Heart left ventricle (tissue), 16 donors: ENCODE measurements at regions not wholly inside any gene's neighbourhood (a gene's known extent, or its start where the extent isn't known, plus 50 kb on each side); places are given as distances from the start of the nearest gene placed in this dataset.

ENCODE experiments used
- ATAC-seq, 4 donors: fragments of 200-7000 bp; cut with Tn5 transposase; one replicate each; pipeline ENCODE4 v1.9.1; 2020 to 2022; ENCODE audit warnings: moderate library complexity in 4 of 4, mild to moderate bottlenecking in 3 of 4, moderate number of reproducible peaks in 1 of 4
- DNase-seq, 5 donors: peaks; one replicate each; pipeline ENCODE4 v3.0.0-alpha.2; 2020
- H3K27ac ChIP-seq, 12 donors: fragments of 200-600 bp; sonication (generic) in 4 of 12; one replicate each; pipeline versions ENCODE4 v1.5.0 to v1.8.0; 2016 to 2022; ENCODE audit warnings: mild to moderate bottlenecking in 2 of 12
- H3K27me3 ChIP-seq, 9 donors: fragments of 200-600 bp; sonication (generic) in 2 of 9; one replicate each; pipeline versions ENCODE4 v1.5.1 to v1.8.0; 2016 to 2022; ENCODE audit warnings: mild to moderate bottlenecking in 3 of 9
- H3K36me3 ChIP-seq, 9 donors: fragments of 200-600 bp; sonication (generic) in 2 of 9; one replicate each; pipeline versions ENCODE4 v1.5.0 to v1.8.0; 2018 to 2022; ENCODE audit warnings: mild to moderate bottlenecking in 2 of 9
- H3K4me1 ChIP-seq, 12 donors: fragments of 200-600 bp; sonication (generic) in 4 of 12; one replicate each; pipeline versions ENCODE4 v1.5.0 to v1.8.0; 2016 to 2022; ENCODE audit warnings: mild to moderate bottlenecking in 3 of 12
- H3K4me3 ChIP-seq, 12 donors: fragments of 200-600 bp; sonication (generic) in 4 of 12; one replicate each; pipeline versions ENCODE4 v1.5.0 to v1.8.0; 2017 to 2022; ENCODE audit warnings: mild to moderate bottlenecking in 9 of 12, moderate library complexity in 4 of 12
- H3K9me3 ChIP-seq, 12 donors: fragments of 200-600 bp; sonication (generic) in 4 of 12; one replicate each; pipeline versions ENCODE4 v1.5.0 to v1.8.0; 2016 to 2022; ENCODE audit warnings: mild to moderate bottlenecking in 1 of 12
- CTCF ChIP-seq, 12 donors: fragments of 200-600 bp; sonication (generic) in 4 of 12; IDR thresholded peaks; one replicate each; pipeline versions ENCODE4 v1.5.0 to v1.8.0; 2018 to 2022; ENCODE audit warnings: antibody characterized with exemption in 12 of 12, mild to moderate bottlenecking in 5 of 12
- POLR2A ChIP-seq, 2 donors: fragments of 450-650 bp; IDR thresholded peaks; one replicate each; pipeline ENCODE4 v1.6.1; 2017; ENCODE audit warnings: antibody characterized with exemption in 2 of 2, mild to moderate bottlenecking in 2 of 2, moderate library complexity in 2 of 2
- WGBS, 4 donors: extraction: QIAGEN DNeasy Blood & Tissue Kit in 2 of 4; methylation state at CpG; one replicate each; pipeline versions ENCODE4 v1.1.5 to v1.1.7; 2013 to 2018; 5-methylcytosine and 5-hydroxymethylcytosine counted together
- intact Hi-C, 10 donors: fragments of 100-400 bp; cut with DNase I; formaldehyde crosslinking; loops; one replicate each; pipeline versions ENCODE4 v1.11.1 to v1.14.2; 2022
- donor health status: ischemic (EF 13 %, LVEDD 7.1; RV severe dilation, severe dysfunction).
- donor health status: healthy with polysubstance abuse.
- donor health status: DM: no; HTN: yes; CAD: no.
- donor health status: DM: no; HTN: no; CAD: no.
- donor health status: ischemic (EF 25% LVEDD 6.9; RV normal size, moderate dysfunction).
- donor health status: ischemic (EF 25% LVEDD 5.7; RV mildly dilated, moderate dysfunction).
- donor health status: healthy.
- donor health status: DM: yes; HTN: yes; CAD: no.
- donor health status: ischemic (EF 35%, LVEDD 5.7; RV mildly dilated, moderate dysfunction).
- donor health status: nonischemic (EF 11% LVEDD 7.7; RV severe dilation, severe dysfunction).
- donor health status: DM: yes; HTN: yes; CAD: no.
- donor health status: PGD.
- donor health status: ischemic (EF 29% LVEDD 5.4; RV normal size, mild dysfunction).
- donor health status: nonischemic (EF 23%, LVEDD 6.1; RV moderate dilation, normal function).

GRCh38 chr18:75928706-75929105 is 501.2 kb upstream of the SMIM21 start:
- intact Hi-C loops, result no loop called here
- WGBS, 4 donors, result 81 to 85% (median 83%) methylated on average over 2 of the region's 2 CpGs

DNA sequence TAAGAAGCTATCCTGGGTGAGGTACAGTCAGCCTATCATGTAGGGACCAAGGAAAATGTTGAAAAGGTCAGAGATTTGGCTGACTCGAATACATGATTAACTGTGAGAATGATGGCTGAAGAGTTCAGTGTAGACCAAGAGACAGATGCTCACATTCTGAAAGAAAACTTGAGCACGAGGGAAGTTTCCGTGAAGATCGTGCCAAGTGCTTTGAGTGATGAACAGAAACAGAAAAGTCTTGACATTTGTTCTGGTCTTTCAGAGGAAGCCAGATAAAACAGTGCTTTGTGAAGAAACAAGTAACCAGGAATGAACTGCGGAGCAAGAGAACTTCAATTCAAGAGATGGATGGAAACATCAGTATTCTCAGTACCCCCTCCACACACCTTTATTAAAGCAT is 500.3 kb upstream of the SMIM21 start:
- no peak overlapping the region for H3K4me3 ChIP-seq
- TF ChIP-seq POLR2A (IDR thresholded peaks at IDR 0.05) (no peak), CTCF (IDR thresholded peaks at IDR 0.05) (no peak)
- 69 to 78% (median 78%) methylated on average over 5 of the region's 5 CpGs for WGBS, 4 donors
- ATAC-seq, result no peak
- intact Hi-C loops, result no loop called here
- no peaks in the 10 kb centered on the region for H3K27me3 ChIP-seq
- H3K9me3 ChIP-seq, result no peaks in the 10 kb centered on the region
- DNase-seq, result no peak
- peaks cover 0 to 9% (median 0%) of the 10 kb centered on the region in 12 donors for H3K4me1 ChIP-seq
- no peaks in the 10 kb centered on the region for H3K36me3 ChIP-seq
- H3K27ac ChIP-seq, result no peak overlapping the region

More at GRCh38 chr18:75928706-75929105, 501.2 kb upstream of the SMIM21 start:
- Histone ChIP-seq H3K4me1 (peaks cover 0 to 2% (median 0%) of the 10 kb centered on the region in 12 donors), H3K9me3 (no peaks in the 10 kb centered on the region), H3K27ac (no peak overlapping the region), H3K27me3 (no peaks in the 10 kb centered on the region), H3K36me3 (no peaks in the 10 kb centered on the region), H3K4me3 (no peak overlapping the region)
- DNase-seq (no peak), ATAC-seq (no peak)
- TF ChIP-seq POLR2A (IDR thresholded peaks at IDR 0.05) (no peak), CTCF (IDR thresholded peaks at IDR 0.05) (no peak)

DNA sequence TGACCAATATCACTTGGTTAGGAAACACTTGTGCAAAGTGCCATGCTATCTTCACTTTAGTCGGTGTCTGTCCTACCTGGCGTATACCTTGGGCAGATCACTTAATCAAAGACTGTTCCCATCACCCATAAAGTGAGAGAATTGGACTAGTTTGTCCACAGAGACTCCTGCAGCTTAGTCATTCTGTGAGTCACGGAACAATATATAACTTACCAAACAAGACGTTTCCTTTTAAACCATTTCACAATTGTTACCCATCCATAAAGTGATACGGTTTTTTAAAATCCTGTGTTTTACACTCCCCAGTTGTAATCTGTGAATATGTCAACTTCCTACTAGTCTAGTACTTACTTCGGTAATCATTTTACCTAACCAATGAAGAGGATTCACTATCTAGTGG is 499.3 kb upstream of the SMIM21 start:
- DNase-seq, result no peak
- intact Hi-C loops, result no loop called here

GRCh38 chr18:75923169-75923568 is 495.7 kb upstream of the SMIM21 start:
- TF ChIP-seq CTCF (IDR thresholded peaks at IDR 0.05), result no peak
- no peak for TF ChIP-seq POLR2A (IDR thresholded peaks at IDR 0.05)
- Histone ChIP-seq H3K36me3 (no peaks in the 10 kb centered on the region), H3K4me3 (no peak overlapping the region), H3K27ac (peak overlapping the region in 4 of 12 donors; percentile 13 to 52 (median 34)), H3K27me3 (no peaks in the 10 kb centered on the region), H3K9me3 (no peaks in the 10 kb centered on the region), H3K4me1 (peaks cover 0 to 12% (median 0%) of the 10 kb centered on the region in 12 donors)
- 21 to 33% (median 23%) methylated on average over 4 of the region's 4 CpGs for WGBS, 4 donors
- intact Hi-C loops, result loop anchor here in 1 of 10 donors (5.0 kb wide), 1 partner anchor 41 kb away; no protein-coding TSS in a partner anchor
- DNase-seq (peak in 4 of 5 donors; percentile 80 to 91 (median 86)), ATAC-seq (peak; percentile 98 to 100 (median 100))

More for the DNA sequence above, 499.3 kb upstream of the SMIM21 start:
- H3K27ac ChIP-seq, result no peak overlapping the region
- TF ChIP-seq CTCF (IDR thresholded peaks at IDR 0.05), result no peak
- TF ChIP-seq POLR2A (IDR thresholded peaks at IDR 0.05), result no peak
- 86 to 93% (median 87%) methylated on average over 6 of the region's 6 CpGs for WGBS, 4 donors
- no peaks in the 10 kb centered on the region for H3K36me3 ChIP-seq
- no peak overlapping the region for H3K4me3 ChIP-seq
- no peaks in the 10 kb centered on the region for H3K27me3 ChIP-seq
- H3K4me1 ChIP-seq, result peaks cover 0 to 12% (median 0%) of the 10 kb centered on the region in 12 donors
- ATAC-seq, result no peak
- H3K9me3 ChIP-seq, result no peaks in the 10 kb centered on the region
